ENCODE measurements at regions not wholly inside any gene's neighbourhood (a gene's known extent, or its start where the extent isn't known, plus 50 kb on each side); places are given as distances from the start of the nearest gene placed in this dataset.

DNA sequence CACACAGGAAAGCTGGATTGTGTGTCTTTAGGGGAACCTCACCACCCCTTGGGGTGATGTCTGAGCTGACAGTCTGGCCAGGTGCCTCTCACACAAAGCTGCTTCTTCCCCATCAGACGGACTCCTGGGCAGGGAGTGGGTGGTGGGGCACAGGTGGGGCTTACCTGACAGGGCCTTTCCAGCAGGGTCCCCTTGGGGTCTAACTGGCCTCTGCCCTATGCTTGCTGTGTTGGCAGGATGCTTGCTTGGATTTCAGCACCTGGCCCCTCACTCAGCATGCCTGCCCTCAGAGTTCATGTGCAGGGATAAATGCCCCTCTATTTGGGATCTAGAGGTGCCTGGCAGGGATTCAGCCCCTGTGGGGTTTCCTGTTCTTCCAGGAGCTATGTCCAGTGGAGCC is 496.9 kb upstream of the ZMIZ1 start:
- Histone ChIP-seq H3K4me1 (ENCODE audit: insufficient read depth) (no peaks in the 10 kb centered on the region), H3K27ac (no peak overlapping the region), H3K36me3 (no peaks in the 10 kb centered on the region), H3K27me3 (no peaks in the 10 kb centered on the region), H3K9me3 (no peaks in the 10 kb centered on the region), H3K4me3 (no peak overlapping the region)
- DNase-seq: no peak
- WGBS, 3 donors: 94 to 100% (median 100%) methylated on average over 1 of the region's 1 CpG
- TF ChIP-seq, protein P1, sequence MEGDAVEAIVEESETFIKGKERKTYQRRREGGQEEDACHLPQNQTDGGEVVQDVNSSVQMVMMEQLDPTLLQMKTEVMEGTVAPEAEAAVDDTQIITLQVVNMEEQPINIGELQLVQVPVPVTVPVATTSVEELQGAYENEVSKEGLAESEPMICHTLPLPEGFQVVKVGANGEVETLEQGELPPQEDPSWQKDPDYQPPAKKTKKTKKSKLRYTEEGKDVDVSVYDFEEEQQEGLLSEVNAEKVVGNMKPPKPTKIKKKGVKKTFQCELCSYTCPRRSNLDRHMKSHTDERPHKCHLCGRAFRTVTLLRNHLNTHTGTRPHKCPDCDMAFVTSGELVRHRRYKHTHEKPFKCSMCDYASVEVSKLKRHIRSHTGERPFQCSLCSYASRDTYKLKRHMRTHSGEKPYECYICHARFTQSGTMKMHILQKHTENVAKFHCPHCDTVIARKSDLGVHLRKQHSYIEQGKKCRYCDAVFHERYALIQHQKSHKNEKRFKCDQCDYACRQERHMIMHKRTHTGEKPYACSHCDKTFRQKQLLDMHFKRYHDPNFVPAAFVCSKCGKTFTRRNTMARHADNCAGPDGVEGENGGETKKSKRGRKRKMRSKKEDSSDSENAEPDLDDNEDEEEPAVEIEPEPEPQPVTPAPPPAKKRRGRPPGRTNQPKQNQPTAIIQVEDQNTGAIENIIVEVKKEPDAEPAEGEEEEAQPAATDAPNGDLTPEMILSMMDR (IDR thresholded peaks at IDR 0.05): no peak
- intact Hi-C loops (cut with DNase I): no loop called here

DNA sequence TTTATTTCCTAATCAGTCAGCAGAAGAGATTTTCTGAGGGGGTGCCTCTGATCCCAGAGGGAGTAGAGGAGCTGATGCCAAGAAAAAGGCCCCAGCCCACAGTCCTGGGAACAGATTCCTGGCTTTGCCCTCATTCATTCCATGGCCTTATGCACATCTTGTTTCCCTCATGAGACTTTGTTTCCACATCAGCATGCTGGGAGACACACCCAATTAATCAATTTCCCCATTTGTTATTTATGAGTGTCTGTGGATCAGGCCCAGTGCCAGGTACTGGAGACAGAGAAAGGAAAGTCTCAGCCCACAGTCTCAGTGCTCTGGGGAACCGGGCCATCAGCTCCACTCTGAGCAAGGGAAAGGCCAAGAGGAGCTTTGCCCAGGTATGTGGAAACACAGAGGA is 496.2 kb upstream of the ZMIZ1 start:
- Histone ChIP-seq H3K36me3 (no peaks in the 10 kb centered on the region), H3K4me3 (no peak overlapping the region), H3K4me1 (ENCODE audit: insufficient read depth) (no peaks in the 10 kb centered on the region), H3K27ac (no peak overlapping the region), H3K9me3 (no peaks in the 10 kb centered on the region), H3K27me3 (no peaks in the 10 kb centered on the region)
- 67 to 90% (median 78%) methylated on average over 1 of the region's 1 CpG for WGBS, 3 donors
- DNase-seq: peak in 1 of 5 donors; percentile 37
- TF ChIP-seq EP300 (IDR thresholded peaks at IDR 0.05): no peak
- TF ChIP-seq, protein P1 (IDR thresholded peaks at IDR 0.05): no peak
- TF ChIP-seq POLR2A (IDR thresholded peaks at IDR 0.05): no peak
- intact Hi-C loops (cut with DNase I): no loop called here

DNA sequence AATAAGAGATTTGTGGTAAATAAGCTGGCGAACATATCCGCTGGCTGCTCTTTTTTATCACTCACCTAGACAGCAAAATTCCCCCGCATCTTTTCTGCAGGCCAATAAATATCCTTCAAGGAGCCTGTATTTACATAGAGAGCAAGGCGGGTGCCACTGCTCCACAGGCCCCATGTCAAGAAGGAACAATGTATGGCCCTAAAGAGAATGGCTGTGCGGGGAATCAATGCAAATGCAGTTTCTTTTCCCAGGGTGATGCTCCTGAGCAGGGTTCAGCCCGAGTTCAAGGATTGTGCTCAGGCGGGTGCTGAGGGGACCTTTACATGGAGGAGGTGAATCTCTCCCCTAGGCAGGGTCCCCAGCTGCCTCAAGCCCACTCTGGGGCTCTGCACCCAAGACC is 494.2 kb upstream of the ZMIZ1 start:
- H3K27me3 ChIP-seq: no peaks in the 10 kb centered on the region
- H3K27ac ChIP-seq: no peak overlapping the region
- H3K4me3 ChIP-seq: no peak overlapping the region
- H3K36me3 ChIP-seq: no peaks in the 10 kb centered on the region
- H3K4me1 ChIP-seq (ENCODE audit: insufficient read depth): no peaks in the 10 kb centered on the region
- 91 to 95% (median 92%) methylated on average over 7 of the region's 7 CpGs for WGBS, 3 donors
- TF ChIP-seq POLR2A (IDR thresholded peaks at IDR 0.05) (no peak), EP300 (IDR thresholded peaks at IDR 0.05) (no peak)
- TF ChIP-seq, protein P1 (IDR thresholded peaks at IDR 0.05): no peak
- no peak for DNase-seq
- intact Hi-C loops (cut with DNase I): no loop called here
- H3K9me3 ChIP-seq: no peaks in the 10 kb centered on the region

DNA sequence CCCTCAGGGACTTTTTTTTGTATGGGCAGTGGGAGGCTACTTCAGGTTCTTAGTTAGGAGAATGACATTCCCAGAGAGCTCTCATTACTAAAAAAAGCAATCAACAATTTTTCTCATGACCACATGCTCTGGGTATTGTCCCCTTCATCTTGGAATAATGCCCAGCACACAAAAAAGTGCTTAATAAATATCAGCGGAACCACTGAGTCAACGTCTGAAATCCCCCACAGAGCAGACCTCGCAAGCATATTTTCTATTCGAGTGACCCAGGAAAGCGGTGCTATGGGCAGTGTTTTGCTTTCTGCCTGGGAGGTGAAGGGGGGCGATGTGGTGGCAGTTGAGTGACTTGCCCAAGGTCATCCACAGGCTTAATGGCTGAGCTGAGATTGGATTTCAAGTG is 493.4 kb upstream of the ZMIZ1 start:
- 77 to 84% (median 78%) methylated on average over 6 of the region's 6 CpGs for WGBS, 3 donors
- Histone ChIP-seq H3K4me1 (ENCODE audit: insufficient read depth) (no peaks in the 10 kb centered on the region), H3K4me3 (no peak overlapping the region), H3K27ac (no peak overlapping the region), H3K27me3 (no peaks in the 10 kb centered on the region), H3K9me3 (no peaks in the 10 kb centered on the region), H3K36me3 (no peaks in the 10 kb centered on the region)
- TF ChIP-seq, protein P1 (IDR thresholded peaks at IDR 0.05): no peak
- TF ChIP-seq EP300 (IDR thresholded peaks at IDR 0.05): no peak
- no peak for TF ChIP-seq POLR2A (IDR thresholded peaks at IDR 0.05)
- DNase-seq: no peak
- intact Hi-C loops (cut with DNase I): no loop called here

DNA sequence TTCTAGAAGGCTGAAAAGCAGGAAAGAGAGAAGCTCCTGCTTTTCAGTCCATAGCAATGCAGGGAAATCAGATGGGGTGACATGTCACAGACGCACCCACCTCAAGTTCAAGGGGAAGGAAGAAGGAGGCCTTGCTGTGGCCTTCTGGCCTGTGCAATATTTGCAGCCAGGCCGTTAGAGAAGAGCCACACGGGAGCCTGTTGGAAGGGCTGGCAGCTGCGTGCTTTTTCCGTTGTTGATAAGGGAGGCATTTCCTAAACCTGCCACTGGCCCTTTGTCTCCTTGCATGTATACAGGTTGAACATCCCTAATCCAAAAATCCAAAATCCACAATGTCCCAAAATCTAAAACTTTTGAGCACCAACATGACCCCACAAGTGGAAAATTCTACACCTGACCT is 492.5 kb upstream of the ZMIZ1 start:
- Histone ChIP-seq H3K36me3 (no peaks in the 10 kb centered on the region), H3K27ac (no peak overlapping the region), H3K27me3 (no peaks in the 10 kb centered on the region), H3K4me1 (ENCODE audit: insufficient read depth) (no peaks in the 10 kb centered on the region), H3K4me3 (no peak overlapping the region), H3K9me3 (no peaks in the 10 kb centered on the region)
- WGBS, 3 donors: 38 to 44% (median 42%) methylated on average over 5 of the region's 5 CpGs
- DNase-seq: no peak
- intact Hi-C loops (cut with DNase I): no loop called here
- TF ChIP-seq, protein P1 (IDR thresholded peaks at IDR 0.05): no peak
- no peak for TF ChIP-seq POLR2A (IDR thresholded peaks at IDR 0.05)
- TF ChIP-seq EP300 (IDR thresholded peaks at IDR 0.05): no peak
